ENCODE measurements at regions not wholly inside any gene's neighbourhood (a gene's known extent, or its start where the extent isn't known, plus 50 kb on each side); places are given as distances from the start of the nearest gene placed in this dataset.

DNA sequence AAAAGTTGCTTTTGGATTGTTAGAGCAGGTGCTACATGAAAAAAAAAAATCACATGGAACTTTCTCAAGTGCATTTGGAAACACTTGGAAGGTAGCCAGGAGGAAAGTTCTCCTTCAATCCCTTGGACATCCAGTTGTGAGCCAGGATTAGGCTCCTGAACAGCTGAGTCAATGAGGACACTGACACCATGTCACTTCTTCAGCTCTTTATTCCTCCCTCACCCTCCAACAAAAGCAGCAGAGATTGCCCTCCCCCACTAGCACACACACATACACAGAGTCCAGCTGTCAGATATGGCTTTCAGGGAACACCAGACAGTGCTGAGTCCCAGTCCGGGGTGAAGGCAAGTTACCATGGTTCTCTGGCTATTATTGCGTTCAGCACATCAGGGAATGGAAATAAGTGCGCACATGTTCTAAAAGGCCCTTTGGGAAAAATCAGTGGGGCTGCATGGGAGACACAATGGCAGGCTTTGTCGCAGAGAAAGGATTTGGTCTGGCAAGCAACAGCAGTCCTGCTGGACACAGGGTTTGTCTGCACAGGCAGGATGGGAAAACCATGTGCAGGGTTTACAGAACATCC lies 124.7 kb upstream of the MARCKS start:
- no peak for TF ChIP-seq ZFX (IDR thresholded peaks at IDR 0.05)
- TF ChIP-seq, protein P1, sequence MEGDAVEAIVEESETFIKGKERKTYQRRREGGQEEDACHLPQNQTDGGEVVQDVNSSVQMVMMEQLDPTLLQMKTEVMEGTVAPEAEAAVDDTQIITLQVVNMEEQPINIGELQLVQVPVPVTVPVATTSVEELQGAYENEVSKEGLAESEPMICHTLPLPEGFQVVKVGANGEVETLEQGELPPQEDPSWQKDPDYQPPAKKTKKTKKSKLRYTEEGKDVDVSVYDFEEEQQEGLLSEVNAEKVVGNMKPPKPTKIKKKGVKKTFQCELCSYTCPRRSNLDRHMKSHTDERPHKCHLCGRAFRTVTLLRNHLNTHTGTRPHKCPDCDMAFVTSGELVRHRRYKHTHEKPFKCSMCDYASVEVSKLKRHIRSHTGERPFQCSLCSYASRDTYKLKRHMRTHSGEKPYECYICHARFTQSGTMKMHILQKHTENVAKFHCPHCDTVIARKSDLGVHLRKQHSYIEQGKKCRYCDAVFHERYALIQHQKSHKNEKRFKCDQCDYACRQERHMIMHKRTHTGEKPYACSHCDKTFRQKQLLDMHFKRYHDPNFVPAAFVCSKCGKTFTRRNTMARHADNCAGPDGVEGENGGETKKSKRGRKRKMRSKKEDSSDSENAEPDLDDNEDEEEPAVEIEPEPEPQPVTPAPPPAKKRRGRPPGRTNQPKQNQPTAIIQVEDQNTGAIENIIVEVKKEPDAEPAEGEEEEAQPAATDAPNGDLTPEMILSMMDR (conservative IDR thresholded peaks at IDR 0.05): no peak
- no peak overlapping the region for H3K27ac ChIP-seq

GRCh38 chr6:113733381-113733780 lies 123.8 kb upstream of the MARCKS start:
- no peak overlapping the region for H3K27ac ChIP-seq
- TF ChIP-seq, protein P1 (conservative IDR thresholded peaks at IDR 0.05): no peak
- TF ChIP-seq ZFX (IDR thresholded peaks at IDR 0.05): no peak

- H3K27ac ChIP-seq: no peak overlapping the region
- TF ChIP-seq, protein P1 (conservative IDR thresholded peaks at IDR 0.05): no peak
- no peak for TF ChIP-seq ZFX (IDR thresholded peaks at IDR 0.05)
Measured at GRCh38 chr6:113734982-113735381, 122.2 kb upstream of the MARCKS start.

DNA sequence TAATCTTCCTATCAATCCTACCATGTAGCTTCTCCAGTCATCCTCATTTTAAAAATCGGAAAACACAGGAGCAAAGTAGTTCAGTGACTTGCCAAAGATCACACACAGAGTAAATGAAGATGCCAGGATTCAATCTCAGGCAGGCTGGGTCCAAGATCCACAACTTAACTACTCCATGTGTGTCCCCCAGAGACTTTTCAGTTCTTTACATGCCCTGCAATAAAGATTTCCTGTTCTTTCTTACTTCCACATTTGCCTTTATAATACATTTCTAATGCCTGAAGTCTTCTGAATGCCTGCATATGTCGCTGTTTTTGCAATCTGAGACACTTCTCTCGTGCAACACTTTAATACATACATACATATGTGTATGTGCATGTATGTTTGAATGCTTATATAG lies 121.7 kb upstream of the MARCKS start:
- no peak for TF ChIP-seq ZFX (IDR thresholded peaks at IDR 0.05)
- TF ChIP-seq, protein P1 (conservative IDR thresholded peaks at IDR 0.05): no peak
- no peak overlapping the region for H3K27ac ChIP-seq

GRCh38 chr6:113736978-113737377 lies 120.2 kb upstream of the MARCKS start:
- no peak for TF ChIP-seq ZFX (IDR thresholded peaks at IDR 0.05)
- TF ChIP-seq, protein P1 (conservative IDR thresholded peaks at IDR 0.05): no peak
- H3K27ac ChIP-seq: no peak overlapping the region

DNA sequence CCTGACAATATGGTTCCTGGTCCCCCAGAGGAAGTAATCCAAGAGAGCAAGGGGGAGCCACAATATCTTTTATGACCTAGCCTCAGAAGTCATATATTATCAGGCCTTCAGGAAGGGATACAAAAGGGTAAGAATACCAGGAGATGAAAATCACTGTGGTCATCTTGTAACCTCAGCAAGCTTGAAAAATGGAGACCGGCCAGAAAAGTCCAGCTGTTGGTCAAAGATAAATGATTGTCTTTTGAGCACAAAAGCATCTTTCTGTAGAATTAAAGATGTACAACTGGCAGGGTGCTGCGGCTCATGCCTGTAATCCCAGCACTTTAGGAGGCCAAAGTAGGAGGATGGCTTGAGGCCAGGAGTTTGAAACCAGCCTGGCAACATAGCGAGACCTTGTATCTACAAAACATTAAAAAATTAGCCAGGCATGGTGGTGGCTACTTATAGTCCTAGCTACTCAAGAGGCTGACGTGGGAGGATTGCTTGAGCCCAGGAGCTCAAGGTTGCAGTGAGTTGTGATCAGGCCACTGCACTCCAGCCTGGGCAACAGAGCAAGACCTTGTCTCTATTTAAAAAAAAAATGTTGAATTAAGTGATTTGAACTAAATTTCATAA lies 118.0 kb upstream of the MARCKS start:
- H3K27ac ChIP-seq: no peak overlapping the region
- TF ChIP-seq, protein P1 (conservative IDR thresholded peaks at IDR 0.05): no peak
- TF ChIP-seq ZFX (IDR thresholded peaks at IDR 0.05): no peak

- no peak overlapping the region for H3K27ac ChIP-seq
- TF ChIP-seq, protein P1 (conservative IDR thresholded peaks at IDR 0.05): no peak
- no peak for TF ChIP-seq ZFX (IDR thresholded peaks at IDR 0.05)
Measured at GRCh38 chr6:113741651-113742050, 115.5 kb upstream of the MARCKS start.

Data from C4-2B (cell line).